GM12891 (cell line): ENCODE measurements at regions not wholly inside any gene's neighbourhood (a gene's known extent, or its start where the extent isn't known, plus 50 kb on each side); places are given as distances from the start of the nearest gene placed in this dataset.

ENCODE experiments used
- DNase-seq: peaks from one replicate; pipeline ENCODE4 v3.0.0; 2011; ENCODE audit warnings: low spot score; ENCODE audit not compliant: insufficient read length
- FAIRE-seq: peaks from 2 replicates; lab custom pipeline; 2011; peaks lifted over from hg19 to GRCh38; lab: Jason Lieb, UNC
- PAX5 ChIP-seq: IDR thresholded peaks from 2 replicates; pipeline ENCODE4 v1.6.1; 2011; ENCODE audit warnings: low read length, moderate library complexity, mild to moderate bottlenecking; ENCODE audit not compliant: insufficient read depth, severe bottlenecking
- POLR2A ChIP-seq: IDR thresholded peaks from 2 replicates; pipeline ENCODE4 v1.6.1; 2011; ENCODE audit warnings: low read depth, low read length, control low read depth
- POLR2AphosphoS5 ChIP-seq: IDR thresholded peaks from 2 replicates; pipeline ENCODE4 v1.6.1; 2011; ENCODE audit warnings: low read depth, low read length, control low read depth
- POU2F2 ChIP-seq: IDR thresholded peaks from 2 replicates; pipeline ENCODE4 v1.6.1; 2011; ENCODE audit warnings: low read depth, mild to moderate bottlenecking, control low read depth, low read length, moderate library complexity
- SPI1 ChIP-seq: IDR thresholded peaks from 2 replicates; pipeline ENCODE4 v1.6.1; 2011; ENCODE audit warnings: low read depth, low read length, control low read depth
- TAF1 ChIP-seq: IDR thresholded peaks from 2 replicates; pipeline ENCODE4 v1.6.1; 2011; ENCODE audit warnings: low read depth, low read length, control low read depth

GRCh38 chr12:93042684-93043083 is 113.6 kb upstream of the EEA1 start:
- no peak for TF ChIP-seq POLR2A
- no peak for TF ChIP-seq TAF1
- no peak for TF ChIP-seq POU2F2
- no peak for TF ChIP-seq SPI1
- TF ChIP-seq PAX5: no peak
- TF ChIP-seq POLR2AphosphoS5: no peak
- DNase-seq: no peak
- peak; percentile 26 for FAIRE-seq

DNA sequence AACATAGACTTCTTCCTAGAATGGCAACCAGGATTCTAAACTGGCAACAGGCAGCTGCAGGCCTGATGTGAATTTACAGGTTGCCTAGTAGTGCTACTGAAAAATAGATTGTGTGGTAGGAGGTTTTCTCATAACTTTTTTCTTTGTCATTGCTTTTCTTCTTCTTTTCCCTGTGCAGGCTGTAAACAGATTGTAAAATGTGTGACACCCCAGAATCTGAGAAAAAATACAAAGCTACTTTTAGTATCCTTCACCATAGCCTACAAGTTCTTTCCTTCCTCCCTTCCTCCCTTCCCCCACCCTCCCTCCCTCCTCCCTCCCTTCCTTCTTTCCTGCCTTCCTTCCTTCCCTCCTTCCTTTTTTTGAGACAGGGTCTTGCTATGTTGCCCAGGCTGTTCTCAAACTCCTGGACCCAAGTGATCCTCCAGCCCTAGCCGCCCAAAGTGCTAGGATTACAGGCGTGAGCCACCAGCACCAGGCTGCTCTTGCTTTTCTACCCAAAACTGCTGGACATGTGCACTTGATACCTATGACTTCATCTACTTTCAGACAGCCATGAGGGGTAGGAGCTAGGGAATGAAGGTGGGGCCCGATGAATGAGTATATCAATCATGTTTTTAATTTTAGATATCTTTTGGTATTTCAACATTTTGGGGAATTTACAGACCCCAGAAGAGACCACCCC is 114.2 kb upstream of the EEA1 start:
- DNase-seq (no peak), FAIRE-seq (no peak)
- TF ChIP-seq POU2F2: no peak
- TF ChIP-seq POLR2AphosphoS5: no peak
- TF ChIP-seq POLR2A: no peak
- no peak for TF ChIP-seq SPI1
- no peak for TF ChIP-seq TAF1
- TF ChIP-seq PAX5: no peak

GRCh38 chr12:93043877-93044209 is 114.7 kb upstream of the EEA1 start:
- TF ChIP-seq PAX5 (no peak), POLR2A (no peak), TAF1 (no peak), POLR2AphosphoS5 (no peak), SPI1 (no peak), POU2F2 (no peak)
- no peak for FAIRE-seq
- DNase-seq: no peak

DNA sequence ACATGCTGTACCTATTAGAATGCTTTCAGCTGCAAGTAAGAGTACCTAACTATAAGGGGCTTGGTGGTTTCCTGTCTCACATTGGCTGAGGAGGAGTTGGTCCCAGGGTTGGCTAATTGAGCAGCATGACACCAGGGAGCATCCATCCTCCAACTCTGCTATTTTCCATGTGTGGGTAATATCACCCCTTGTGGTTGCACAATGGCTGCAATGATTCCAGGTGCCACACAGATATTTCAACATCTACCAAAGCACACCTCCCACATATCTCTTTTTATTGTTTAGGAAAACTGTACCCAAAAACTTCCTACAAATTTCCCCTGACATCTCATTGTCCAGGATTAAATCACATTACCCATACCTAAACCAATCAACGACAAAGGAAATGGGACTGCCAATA is 118.0 kb upstream of the EEA1 start:
- TF ChIP-seq POU2F2: no peak
- DNase-seq (no peak), FAIRE-seq (no peak)

DNA sequence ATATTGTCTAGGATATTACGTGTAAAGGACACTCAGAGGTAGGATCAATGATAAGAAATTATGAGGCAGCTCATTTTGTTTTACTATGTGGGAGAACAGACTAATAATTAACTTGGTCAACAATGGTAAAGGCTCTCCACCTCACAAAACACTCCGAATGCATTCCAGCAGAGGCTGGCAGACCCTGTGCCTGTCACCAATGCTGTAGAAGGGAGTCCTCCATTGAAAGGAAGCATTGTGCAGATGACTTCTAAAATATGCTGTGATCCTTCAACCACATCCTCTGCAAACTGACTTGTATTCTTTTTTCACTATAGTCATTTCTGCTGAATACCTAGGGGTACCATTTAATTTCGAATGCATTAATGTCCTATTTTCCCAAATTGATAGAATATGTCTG is 119.6 kb upstream of the EEA1 start:
- FAIRE-seq (no peak), DNase-seq (no peak)
- TF ChIP-seq POLR2A (no peak), TAF1 (no peak), PAX5 (no peak), POLR2AphosphoS5 (no peak), SPI1 (no peak)

- TF ChIP-seq POU2F2: no peak
- TF ChIP-seq POLR2AphosphoS5: no peak
- TF ChIP-seq POLR2A: no peak
- no peak for TF ChIP-seq TAF1
- no peak for TF ChIP-seq PAX5
- TF ChIP-seq SPI1: no peak
- FAIRE-seq: no peak
- no peak for DNase-seq
These were observed 121.1 kb upstream of the EEA1 start for GRCh38 chr12:93050026-93050747.

- FAIRE-seq (no peak), DNase-seq (no peak)
- TF ChIP-seq TAF1: no peak
- no peak for TF ChIP-seq SPI1
- no peak for TF ChIP-seq PAX5
- TF ChIP-seq POU2F2: no peak
- no peak for TF ChIP-seq POLR2A
- no peak for TF ChIP-seq POLR2AphosphoS5
These were observed 121.6 kb upstream of the EEA1 start for GRCh38 chr12:93050748-93051081.

GRCh38 chr12:93054021-93054420 is 124.9 kb upstream of the EEA1 start:
- TF ChIP-seq POU2F2: no peak
- TF ChIP-seq PAX5: no peak
- FAIRE-seq (no peak), DNase-seq (no peak)

DNA sequence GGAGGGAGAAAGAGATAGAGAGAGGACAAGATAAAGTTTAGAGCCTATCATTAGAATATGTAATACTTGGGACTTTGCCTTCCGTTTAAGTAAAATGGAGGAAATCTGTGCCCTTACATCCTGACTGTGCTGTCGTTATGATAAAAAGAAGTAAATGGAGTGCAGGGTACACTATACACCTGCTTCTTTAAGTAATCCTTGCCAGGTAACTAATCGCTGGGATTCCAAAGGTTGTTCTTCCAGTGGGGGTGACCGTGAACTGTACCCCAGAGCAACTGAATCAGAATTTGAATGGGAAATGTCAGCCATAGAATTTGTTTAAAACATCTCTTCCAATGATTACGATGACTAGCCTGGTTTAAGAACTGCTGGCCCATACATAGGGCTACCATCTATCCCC is 126.1 kb upstream of the EEA1 start:
- FAIRE-seq: no peak
- DNase-seq: no peak
- TF ChIP-seq TAF1: no peak
- no peak for TF ChIP-seq POU2F2
- TF ChIP-seq POLR2AphosphoS5: no peak
- no peak for TF ChIP-seq POLR2A
- TF ChIP-seq SPI1: no peak
- no peak for TF ChIP-seq PAX5

DNA sequence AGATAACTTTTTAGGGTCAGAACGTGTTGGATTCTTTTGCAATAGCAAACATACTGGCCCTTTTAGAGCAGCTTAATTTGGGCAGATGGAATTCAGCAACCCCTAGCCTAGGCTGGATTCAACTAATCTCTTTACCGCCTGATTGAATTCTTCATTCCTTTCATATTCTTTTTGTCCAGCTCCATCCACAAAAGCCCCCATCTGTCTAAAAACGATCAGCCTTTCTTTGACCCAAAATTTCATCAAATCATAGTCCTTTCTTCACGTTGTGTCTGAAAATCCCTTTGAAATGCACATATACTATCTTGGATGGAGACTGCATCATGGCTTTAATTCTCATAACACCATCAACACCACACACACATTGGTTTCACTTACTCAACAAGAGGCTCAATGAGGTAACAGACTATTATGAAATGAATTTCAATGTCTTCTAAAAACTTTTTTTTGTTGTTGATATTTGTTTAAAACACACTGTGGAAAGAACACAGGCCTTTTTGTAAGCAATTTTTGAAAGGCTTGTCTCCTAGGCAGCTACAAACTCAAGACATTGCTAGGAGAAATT is 128.0 kb upstream of the EEA1 start:
- DNase-seq (no peak), FAIRE-seq (no peak)
- TF ChIP-seq PAX5 (no peak), SPI1 (no peak)
